ENCODE measurements at regions not wholly inside any gene's neighbourhood (a gene's known extent, or its start where the extent isn't known, plus 50 kb on each side); places are given as distances from the start of the nearest gene placed in this dataset.

DNA sequence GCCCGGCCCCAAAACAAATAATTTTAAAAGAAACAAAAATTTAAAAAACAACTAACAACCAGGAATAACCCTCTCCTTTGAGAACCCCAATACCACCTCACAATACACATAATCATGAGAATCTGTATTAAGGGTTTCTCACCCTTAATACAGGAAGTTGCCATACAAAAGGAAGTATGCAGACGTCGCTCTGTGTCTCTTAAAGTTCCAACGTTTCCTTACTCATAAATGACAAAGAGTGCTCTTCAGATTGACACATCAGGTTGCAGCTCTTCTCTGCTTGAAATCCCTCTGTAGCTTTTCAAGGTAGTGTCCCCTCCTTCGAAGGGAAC, 73.9 kb upstream of the IRF2 start:
- TF ChIP-seq, protein P1, sequence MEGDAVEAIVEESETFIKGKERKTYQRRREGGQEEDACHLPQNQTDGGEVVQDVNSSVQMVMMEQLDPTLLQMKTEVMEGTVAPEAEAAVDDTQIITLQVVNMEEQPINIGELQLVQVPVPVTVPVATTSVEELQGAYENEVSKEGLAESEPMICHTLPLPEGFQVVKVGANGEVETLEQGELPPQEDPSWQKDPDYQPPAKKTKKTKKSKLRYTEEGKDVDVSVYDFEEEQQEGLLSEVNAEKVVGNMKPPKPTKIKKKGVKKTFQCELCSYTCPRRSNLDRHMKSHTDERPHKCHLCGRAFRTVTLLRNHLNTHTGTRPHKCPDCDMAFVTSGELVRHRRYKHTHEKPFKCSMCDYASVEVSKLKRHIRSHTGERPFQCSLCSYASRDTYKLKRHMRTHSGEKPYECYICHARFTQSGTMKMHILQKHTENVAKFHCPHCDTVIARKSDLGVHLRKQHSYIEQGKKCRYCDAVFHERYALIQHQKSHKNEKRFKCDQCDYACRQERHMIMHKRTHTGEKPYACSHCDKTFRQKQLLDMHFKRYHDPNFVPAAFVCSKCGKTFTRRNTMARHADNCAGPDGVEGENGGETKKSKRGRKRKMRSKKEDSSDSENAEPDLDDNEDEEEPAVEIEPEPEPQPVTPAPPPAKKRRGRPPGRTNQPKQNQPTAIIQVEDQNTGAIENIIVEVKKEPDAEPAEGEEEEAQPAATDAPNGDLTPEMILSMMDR (IDR thresholded peaks at IDR 0.05) = no peak
- no peak for TF ChIP-seq POLR2A (IDR thresholded peaks at IDR 0.05)

Measured in Peyer's patch (tissue), 4 donors.